ENCODE measurements at regions not wholly inside any gene's neighbourhood (a gene's known extent, or its start where the extent isn't known, plus 50 kb on each side); places are given as distances from the start of the nearest gene placed in this dataset.

DNA sequence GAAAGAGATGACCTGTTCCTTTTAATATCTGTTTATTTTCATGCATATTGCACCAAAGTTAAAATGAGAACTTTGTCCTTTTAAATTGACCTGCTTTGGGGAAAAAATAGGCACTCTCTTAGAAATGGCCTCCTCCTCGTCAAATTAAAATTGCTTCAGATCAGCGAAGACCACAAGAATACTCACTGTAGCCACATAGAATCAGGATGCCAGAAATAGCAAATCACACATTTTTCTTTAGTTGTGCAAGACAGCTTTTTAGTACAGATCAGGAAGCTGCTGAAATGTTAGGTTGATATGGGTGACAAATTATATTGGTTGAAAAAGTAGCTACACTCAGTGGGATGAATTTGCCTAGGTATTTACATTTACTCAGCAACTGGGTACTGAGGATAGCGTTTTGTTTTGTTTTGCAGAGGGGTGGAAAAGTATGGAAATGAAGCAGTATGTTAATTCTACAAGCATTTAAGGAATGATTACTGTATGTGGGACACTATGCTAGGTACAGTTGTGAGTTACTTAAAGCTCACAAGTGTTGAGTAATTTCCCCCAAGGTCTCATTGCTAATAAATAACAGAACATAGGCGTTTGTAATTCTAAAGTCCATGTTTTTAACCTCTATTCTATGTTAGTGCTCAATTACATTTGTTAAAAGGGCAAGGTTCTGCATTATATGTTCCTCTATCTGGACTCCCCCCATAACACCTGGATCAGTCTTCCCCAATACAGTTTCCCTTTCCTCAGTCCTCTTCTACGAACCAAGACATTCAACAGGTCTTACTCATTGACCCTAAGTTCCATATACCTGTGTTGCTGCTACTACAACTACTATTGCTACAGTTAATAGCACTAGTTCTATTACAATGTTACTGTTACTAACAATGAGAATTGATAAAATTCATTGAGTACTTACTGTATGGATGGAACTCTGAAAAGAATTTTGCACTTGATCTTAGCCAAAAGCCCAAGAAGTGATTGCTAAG is 99.4 kb upstream of the S1PR1 start:
- DNase-seq, result no peak
- WGBS, 2 donors, result 52 to 55% methylated on average over 5 of the region's 5 CpGs
- intact Hi-C loops (cut with DNase I; ENCODE audit: low total_unique reads), result no loop called here

GRCh38 chr1:101136739-101137138 is 100.1 kb upstream of the S1PR1 start:
- no peak for DNase-seq
- H3K27me3 ChIP-seq, result no peaks in the 10 kb centered on the region
- WGBS, 2 donors, result 41% methylated on average over 1 of the region's 1 CpG
- H3K27ac ChIP-seq, result no peak overlapping the region
- H3K36me3 ChIP-seq (ENCODE audit: low read depth, missing control alignments), result no peaks in the 10 kb centered on the region
- intact Hi-C loops (cut with DNase I; ENCODE audit: low total_unique reads), result no loop called here
- no peak overlapping the region for H3K4me3 ChIP-seq
- no peaks in the 10 kb centered on the region for H3K9me3 ChIP-seq
- no peak for TF ChIP-seq CTCF (IDR thresholded peaks at IDR 0.05)
- TF ChIP-seq POLR2A (IDR thresholded peaks at IDR 0.05), result no peak
- peaks cover 4% of the 10 kb centered on the region for H3K4me1 ChIP-seq

More for the DNA sequence above, 99.4 kb upstream of the S1PR1 start:
- H3K27ac ChIP-seq, result no peak overlapping the region
- H3K4me1 ChIP-seq, result peaks cover 4% of the 10 kb centered on the region
- no peak overlapping the region for H3K4me3 ChIP-seq
- H3K27me3 ChIP-seq, result no peaks in the 10 kb centered on the region
- no peaks in the 10 kb centered on the region for H3K9me3 ChIP-seq
- no peaks in the 10 kb centered on the region for H3K36me3 ChIP-seq (ENCODE audit: low read depth, missing control alignments)
- no peak for TF ChIP-seq CTCF (IDR thresholded peaks at IDR 0.05)
- TF ChIP-seq POLR2A (IDR thresholded peaks at IDR 0.05), result no peak

GRCh38 chr1:101136271-101136670 is 100.5 kb upstream of the S1PR1 start:
- 58 to 62% methylated on average over 3 of the region's 3 CpGs for WGBS, 2 donors
- no peak for TF ChIP-seq CTCF (IDR thresholded peaks at IDR 0.05)
- TF ChIP-seq POLR2A (IDR thresholded peaks at IDR 0.05), result no peak
- DNase-seq, result no peak
- intact Hi-C loops (cut with DNase I; ENCODE audit: low total_unique reads), result no loop called here
- Histone ChIP-seq H3K4me3 (no peak overlapping the region), H3K36me3 (ENCODE audit: low read depth, missing control alignments) (no peaks in the 10 kb centered on the region), H3K27me3 (no peaks in the 10 kb centered on the region), H3K27ac (no peak overlapping the region), H3K9me3 (no peaks in the 10 kb centered on the region), H3K4me1 (peaks cover 4% of the 10 kb centered on the region)

- H3K4me3 ChIP-seq, result no peak overlapping the region
- H3K4me1 ChIP-seq, result peaks cover 8% of the 10 kb centered on the region
- no peak for DNase-seq
- WGBS, 2 donors, result 85 to 90% methylated on average over 2 of the region's 2 CpGs
- H3K9me3 ChIP-seq, result no peaks in the 10 kb centered on the region
- no peak for TF ChIP-seq POLR2A (IDR thresholded peaks at IDR 0.05)
- TF ChIP-seq CTCF (IDR thresholded peaks at IDR 0.05), result no peak
- H3K27me3 ChIP-seq, result no peaks in the 10 kb centered on the region
- no peaks in the 10 kb centered on the region for H3K36me3 ChIP-seq (ENCODE audit: low read depth, missing control alignments)
- no peak overlapping the region for H3K27ac ChIP-seq
- intact Hi-C loops (cut with DNase I; ENCODE audit: low total_unique reads), result no loop called here
Measured at GRCh38 chr1:101135526-101135925, 101.3 kb upstream of the S1PR1 start.
